Prostate gland (tissue), 2 donors: ENCODE measurements at regions not wholly inside any gene's neighbourhood (a gene's known extent, or its start where the extent isn't known, plus 50 kb on each side); places are given as distances from the start of the nearest gene placed in this dataset.

Source experiments
- POLR2A ChIP-seq: fragments of 450-650 bp; IDR thresholded peaks from one replicate; pipeline ENCODE4 v1.6.1; 2016; ENCODE audit warnings: antibody characterized with exemption, mild to moderate bottlenecking
- POLR2AphosphoS5 ChIP-seq: sonication (generic); formaldehyde crosslinking; IDR thresholded peaks from one replicate; pipeline ENCODE4 v1.6.1; 2017; ENCODE audit warnings: antibody characterized with exemption
- TF ChIP-seq, protein P1 (sequence below), 4 experiments: fragments of 200-600 bp in 2 of 4; fragments of 450-650 bp in 2 of 4; sonication (generic) in 2 of 4; IDR thresholded peaks; 1 replicate in 3 of 4; 2 replicates in 1 of 4; pipeline ENCODE4 v1.5.1; 2016 to 2019; ENCODE audit warnings: antibody characterized with exemption in 4 of 4, mild to moderate bottlenecking in 2 of 4, moderate library complexity in 2 of 4

- TF ChIP-seq POLR2A (no peak), POLR2AphosphoS5 (no peak)
- TF ChIP-seq, protein P1, sequence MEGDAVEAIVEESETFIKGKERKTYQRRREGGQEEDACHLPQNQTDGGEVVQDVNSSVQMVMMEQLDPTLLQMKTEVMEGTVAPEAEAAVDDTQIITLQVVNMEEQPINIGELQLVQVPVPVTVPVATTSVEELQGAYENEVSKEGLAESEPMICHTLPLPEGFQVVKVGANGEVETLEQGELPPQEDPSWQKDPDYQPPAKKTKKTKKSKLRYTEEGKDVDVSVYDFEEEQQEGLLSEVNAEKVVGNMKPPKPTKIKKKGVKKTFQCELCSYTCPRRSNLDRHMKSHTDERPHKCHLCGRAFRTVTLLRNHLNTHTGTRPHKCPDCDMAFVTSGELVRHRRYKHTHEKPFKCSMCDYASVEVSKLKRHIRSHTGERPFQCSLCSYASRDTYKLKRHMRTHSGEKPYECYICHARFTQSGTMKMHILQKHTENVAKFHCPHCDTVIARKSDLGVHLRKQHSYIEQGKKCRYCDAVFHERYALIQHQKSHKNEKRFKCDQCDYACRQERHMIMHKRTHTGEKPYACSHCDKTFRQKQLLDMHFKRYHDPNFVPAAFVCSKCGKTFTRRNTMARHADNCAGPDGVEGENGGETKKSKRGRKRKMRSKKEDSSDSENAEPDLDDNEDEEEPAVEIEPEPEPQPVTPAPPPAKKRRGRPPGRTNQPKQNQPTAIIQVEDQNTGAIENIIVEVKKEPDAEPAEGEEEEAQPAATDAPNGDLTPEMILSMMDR (IDR thresholded peaks at IDR 0.05): no peak
Measured at GRCh38 chr3:94303266-94303665, 240.4 kb downstream of the NSUN3 start.
